AG08395 (cell line): ENCODE measurements at regions not wholly inside any gene's neighbourhood (a gene's known extent, or its start where the extent isn't known, plus 50 kb on each side); places are given as distances from the start of the nearest gene placed in this dataset.
"Not testable (repeated sequence)": the region's sequence is repeated elsewhere in the genome, so short reads cannot be mapped to it uniquely, and the experiment has no call there.

Experiments used
- DNase-seq: peaks from one replicate; pipeline ENCODE4 v3.0.0; 2012; ENCODE audit warnings: mixed read lengths, low spot score

- DNase-seq: no peak
These were observed 276.5 kb upstream of the TYRP1 start for GRCh38 chr9:12416716-12417115.

GRCh38 chr9:12424243-12424642 lies 268.9 kb upstream of the TYRP1 start:
- DNase-seq: no peak

- no peak for DNase-seq
These were observed 267.0 kb upstream of the TYRP1 start for GRCh38 chr9:12425878-12426864.

GRCh38 chr9:12439267-12439666 lies 253.9 kb upstream of the TYRP1 start:
- no peak for DNase-seq

- not testable (repeated sequence) for DNase-seq
These were observed 252.1 kb upstream of the TYRP1 start for GRCh38 chr9:12441080-12441479.

GRCh38 chr9:12441506-12441905 lies 251.7 kb upstream of the TYRP1 start:
- DNase-seq: no peak

GRCh38 chr9:12448246-12448645 lies 244.9 kb upstream of the TYRP1 start:
- DNase-seq: no peak

- DNase-seq: no peak
These were observed 235.9 kb upstream of the TYRP1 start for GRCh38 chr9:12457237-12457636.

- DNase-seq: no peak
These were observed 231.3 kb upstream of the TYRP1 start for GRCh38 chr9:12461763-12462460.

GRCh38 chr9:12462861-12463260 lies 230.3 kb upstream of the TYRP1 start:
- no peak for DNase-seq

GRCh38 chr9:12463641-12464040 lies 229.5 kb upstream of the TYRP1 start:
- DNase-seq: no peak

- DNase-seq: no peak
These were observed 228.8 kb upstream of the TYRP1 start for GRCh38 chr9:12464400-12464799.

- no peak for DNase-seq
These were observed 228.2 kb upstream of the TYRP1 start for GRCh38 chr9:12464910-12465512.

GRCh38 chr9:12469084-12469483 lies 224.1 kb upstream of the TYRP1 start:
- DNase-seq: no peak

GRCh38 chr9:12494411-12494810 lies 198.8 kb upstream of the TYRP1 start:
- no peak for DNase-seq

- no peak for DNase-seq
These were observed 195.4 kb upstream of the TYRP1 start for GRCh38 chr9:12497790-12498189.

GRCh38 chr9:12502520-12502919 lies 190.7 kb upstream of the TYRP1 start:
- DNase-seq: no peak

- DNase-seq: no peak
These were observed 189.5 kb upstream of the TYRP1 start for GRCh38 chr9:12503606-12504122.

GRCh38 chr9:12510551-12510950 lies 182.6 kb upstream of the TYRP1 start:
- no peak for DNase-seq

- DNase-seq: no peak
These were observed 181.5 kb upstream of the TYRP1 start for GRCh38 chr9:12511726-12512125.

GRCh38 chr9:12516031-12516430 lies 177.2 kb upstream of the TYRP1 start:
- no peak for DNase-seq

GRCh38 chr9:12516573-12516972 lies 176.6 kb upstream of the TYRP1 start:
- no peak for DNase-seq
